ENCODE measurements at regions not wholly inside any gene's neighbourhood (a gene's known extent, or its start where the extent isn't known, plus 50 kb on each side); places are given as distances from the start of the nearest gene placed in this dataset.

DNA sequence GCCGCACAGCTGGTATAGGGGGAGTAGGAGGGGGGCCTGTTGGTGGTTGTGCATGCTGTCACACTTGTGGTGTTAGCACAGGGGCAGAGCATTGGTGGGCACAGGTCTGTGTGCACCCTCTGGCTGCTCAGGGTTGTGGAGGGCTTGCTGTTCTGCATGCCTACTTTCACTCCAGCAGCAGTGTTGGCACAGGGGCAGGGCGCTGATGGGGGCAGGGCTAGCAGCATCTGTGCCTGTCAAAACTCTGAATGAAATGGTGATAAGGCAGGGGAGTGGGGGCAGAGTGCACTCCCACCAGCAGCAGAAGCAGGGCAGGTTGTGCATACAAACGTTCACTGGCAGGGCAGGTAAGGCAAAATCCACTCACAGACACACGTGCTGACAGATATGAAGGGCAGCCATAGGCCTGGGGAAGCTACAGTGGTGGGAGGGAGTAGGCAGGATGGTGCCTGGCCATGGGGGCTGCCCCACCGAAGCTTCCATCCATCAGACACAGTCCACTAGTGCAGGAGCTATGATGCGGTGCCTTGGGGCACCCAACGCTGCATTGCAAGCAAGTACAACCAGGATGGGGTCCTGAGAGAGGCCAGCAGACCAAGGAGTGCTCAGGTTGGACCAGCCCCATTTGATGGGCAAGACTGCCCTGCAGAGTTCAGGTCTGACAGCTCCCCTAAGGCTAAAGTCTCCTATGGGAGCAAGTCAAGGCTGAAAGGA is 160.7 kb upstream of the SPANXC start:
- TF ChIP-seq, protein P1, sequence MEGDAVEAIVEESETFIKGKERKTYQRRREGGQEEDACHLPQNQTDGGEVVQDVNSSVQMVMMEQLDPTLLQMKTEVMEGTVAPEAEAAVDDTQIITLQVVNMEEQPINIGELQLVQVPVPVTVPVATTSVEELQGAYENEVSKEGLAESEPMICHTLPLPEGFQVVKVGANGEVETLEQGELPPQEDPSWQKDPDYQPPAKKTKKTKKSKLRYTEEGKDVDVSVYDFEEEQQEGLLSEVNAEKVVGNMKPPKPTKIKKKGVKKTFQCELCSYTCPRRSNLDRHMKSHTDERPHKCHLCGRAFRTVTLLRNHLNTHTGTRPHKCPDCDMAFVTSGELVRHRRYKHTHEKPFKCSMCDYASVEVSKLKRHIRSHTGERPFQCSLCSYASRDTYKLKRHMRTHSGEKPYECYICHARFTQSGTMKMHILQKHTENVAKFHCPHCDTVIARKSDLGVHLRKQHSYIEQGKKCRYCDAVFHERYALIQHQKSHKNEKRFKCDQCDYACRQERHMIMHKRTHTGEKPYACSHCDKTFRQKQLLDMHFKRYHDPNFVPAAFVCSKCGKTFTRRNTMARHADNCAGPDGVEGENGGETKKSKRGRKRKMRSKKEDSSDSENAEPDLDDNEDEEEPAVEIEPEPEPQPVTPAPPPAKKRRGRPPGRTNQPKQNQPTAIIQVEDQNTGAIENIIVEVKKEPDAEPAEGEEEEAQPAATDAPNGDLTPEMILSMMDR (optimal IDR thresholded peaks at IDR 0.05 in 1 of 3, IDR thresholded peaks at IDR 0.05 in 1 of 3, conservative IDR thresholded peaks at IDR 0.05 in 1 of 3; ENCODE audit: extremely low read depth in 1 of 3, insufficient read depth in 2 of 3, low read length in 3 of 3): no peak
- TF ChIP-seq EZH2 (IDR thresholded peaks at IDR 0.05; ENCODE audit: low read length): no peak
